ENCODE measurements at regions not wholly inside any gene's neighbourhood (a gene's known extent, or its start where the extent isn't known, plus 50 kb on each side); places are given as distances from the start of the nearest gene placed in this dataset.
A peak's percentile ranks its signal among the peaks of the same experiment; 100 is the strongest.

DNA sequence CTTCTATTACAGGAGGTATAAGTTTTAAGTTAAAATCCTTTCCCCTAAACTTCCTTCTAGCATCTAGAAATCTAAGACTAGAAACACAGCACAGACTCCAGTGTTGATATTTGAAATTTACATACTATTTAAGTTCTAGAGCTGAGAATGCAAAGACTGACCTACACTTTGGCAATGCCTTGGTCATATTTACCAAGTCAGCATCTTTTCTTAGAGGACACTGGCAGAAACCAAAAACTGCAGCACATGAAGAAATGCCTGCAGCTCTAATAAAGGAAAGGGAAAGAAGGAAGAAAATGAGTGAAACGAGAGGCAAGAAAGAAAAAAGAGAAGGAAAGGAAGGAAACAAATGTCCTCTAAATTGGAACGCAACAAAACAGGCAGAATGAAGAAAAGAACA is 443.7 kb upstream of the RASGEF1B start:
- Mint-ChIP-seq H3K4me3 (ENCODE audit: unreplicated experiment) (no peak overlapping the region), H3K4me1 (ENCODE audit: low read depth, unreplicated experiment) (peaks cover 28% of the 10 kb centered on the region), H3K27ac (ENCODE audit: unreplicated experiment) (no peak overlapping the region), H3K36me3 (ENCODE audit: insufficient read depth, unreplicated experiment) (no peaks in the 10 kb centered on the region), H3K27me3 (ENCODE audit: insufficient read depth, unreplicated experiment) (no peaks in the 10 kb centered on the region), H3K9me3 (ENCODE audit: unreplicated experiment) (no peaks in the 10 kb centered on the region)
- no TSS peak for BruUV-seq (replicated peaks)
- no peak overlapping the region for H3K4me3 ChIP-seq (ENCODE audit: low read depth, low read length)
- no peaks in the 10 kb centered on the region for H3K9me3 ChIP-seq
- no peaks in the 10 kb centered on the region for H3K36me3 ChIP-seq (ENCODE audit: control insufficient read depth, insufficient read depth, low read length)
- POLR2A ChIA-PET: no interaction called here
- no peaks in the 10 kb centered on the region for H3K27me3 ChIP-seq (replicated peaks; ENCODE audit: control insufficient read depth, insufficient read depth, low read length)
- CTCF ChIA-PET: no interaction called here
- no peak for DNase-seq
- TF ChIP-seq, protein P1, sequence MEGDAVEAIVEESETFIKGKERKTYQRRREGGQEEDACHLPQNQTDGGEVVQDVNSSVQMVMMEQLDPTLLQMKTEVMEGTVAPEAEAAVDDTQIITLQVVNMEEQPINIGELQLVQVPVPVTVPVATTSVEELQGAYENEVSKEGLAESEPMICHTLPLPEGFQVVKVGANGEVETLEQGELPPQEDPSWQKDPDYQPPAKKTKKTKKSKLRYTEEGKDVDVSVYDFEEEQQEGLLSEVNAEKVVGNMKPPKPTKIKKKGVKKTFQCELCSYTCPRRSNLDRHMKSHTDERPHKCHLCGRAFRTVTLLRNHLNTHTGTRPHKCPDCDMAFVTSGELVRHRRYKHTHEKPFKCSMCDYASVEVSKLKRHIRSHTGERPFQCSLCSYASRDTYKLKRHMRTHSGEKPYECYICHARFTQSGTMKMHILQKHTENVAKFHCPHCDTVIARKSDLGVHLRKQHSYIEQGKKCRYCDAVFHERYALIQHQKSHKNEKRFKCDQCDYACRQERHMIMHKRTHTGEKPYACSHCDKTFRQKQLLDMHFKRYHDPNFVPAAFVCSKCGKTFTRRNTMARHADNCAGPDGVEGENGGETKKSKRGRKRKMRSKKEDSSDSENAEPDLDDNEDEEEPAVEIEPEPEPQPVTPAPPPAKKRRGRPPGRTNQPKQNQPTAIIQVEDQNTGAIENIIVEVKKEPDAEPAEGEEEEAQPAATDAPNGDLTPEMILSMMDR (IDR thresholded peaks at IDR 0.05; ENCODE audit: insufficient read depth in 1 of 2, low read depth in 1 of 2, low read length in 1 of 2, severe bottlenecking in 1 of 2, unreplicated experiment in 1 of 2): no peak
- intact Hi-C loops (cut with micrococcal nuclease; ENCODE audit: unreplicated experiment): loop anchor here (5.0 kb wide), 1 partner anchor 127 kb away; no protein-coding TSS in a partner anchor
- H3K4me1 ChIP-seq: peaks cover 5% of the 10 kb centered on the region

DNA sequence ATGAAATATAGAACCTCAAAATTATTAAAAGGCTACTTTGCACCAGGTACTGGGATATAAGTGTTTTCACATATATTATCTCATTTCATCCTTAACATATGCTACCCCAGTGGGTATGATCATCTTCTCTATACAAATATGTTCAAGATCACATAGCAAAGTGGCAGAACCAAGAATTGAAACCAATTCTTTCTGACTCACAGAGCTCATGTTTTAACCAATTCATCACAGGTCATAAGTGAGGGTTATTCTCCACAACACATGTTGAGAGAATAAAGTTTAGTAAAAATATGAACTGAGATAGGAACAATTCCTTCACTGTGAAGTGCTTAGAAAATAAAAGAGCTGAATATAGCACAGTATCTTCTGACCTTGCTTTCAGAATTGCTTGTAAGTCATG is 442.9 kb upstream of the RASGEF1B start:
- ChIA-PET POLR2A (no interaction called here), CTCF (no interaction called here)
- Mint-ChIP-seq H3K4me1 (ENCODE audit: low read depth, unreplicated experiment) (peaks cover 31% of the 10 kb centered on the region), H3K4me3 (ENCODE audit: unreplicated experiment) (no peak overlapping the region), H3K27ac (ENCODE audit: unreplicated experiment) (no peak overlapping the region), H3K36me3 (ENCODE audit: insufficient read depth, unreplicated experiment) (no peaks in the 10 kb centered on the region), H3K27me3 (ENCODE audit: insufficient read depth, unreplicated experiment) (no peaks in the 10 kb centered on the region), H3K9me3 (ENCODE audit: unreplicated experiment) (no peaks in the 10 kb centered on the region)
- Histone ChIP-seq H3K9me3 (no peaks in the 10 kb centered on the region), H3K36me3 (ENCODE audit: control insufficient read depth, insufficient read depth, low read length) (no peaks in the 10 kb centered on the region), H3K4me1 (peaks cover 7% of the 10 kb centered on the region), H3K27me3 (replicated peaks; ENCODE audit: control insufficient read depth, insufficient read depth, low read length) (no peaks in the 10 kb centered on the region), H3K4me3 (ENCODE audit: low read depth, low read length) (no peak overlapping the region)
- no peak for DNase-seq
- TF ChIP-seq, protein P1 (IDR thresholded peaks at IDR 0.05; ENCODE audit: insufficient read depth in 1 of 2, low read depth in 1 of 2, low read length in 1 of 2, severe bottlenecking in 1 of 2, unreplicated experiment in 1 of 2): no peak
- intact Hi-C loops (cut with micrococcal nuclease; ENCODE audit: unreplicated experiment): loop anchor here (5.0 kb wide), 1 partner anchor 128 kb away; no protein-coding TSS in a partner anchor
- BruUV-seq (replicated peaks): no TSS peak

DNA sequence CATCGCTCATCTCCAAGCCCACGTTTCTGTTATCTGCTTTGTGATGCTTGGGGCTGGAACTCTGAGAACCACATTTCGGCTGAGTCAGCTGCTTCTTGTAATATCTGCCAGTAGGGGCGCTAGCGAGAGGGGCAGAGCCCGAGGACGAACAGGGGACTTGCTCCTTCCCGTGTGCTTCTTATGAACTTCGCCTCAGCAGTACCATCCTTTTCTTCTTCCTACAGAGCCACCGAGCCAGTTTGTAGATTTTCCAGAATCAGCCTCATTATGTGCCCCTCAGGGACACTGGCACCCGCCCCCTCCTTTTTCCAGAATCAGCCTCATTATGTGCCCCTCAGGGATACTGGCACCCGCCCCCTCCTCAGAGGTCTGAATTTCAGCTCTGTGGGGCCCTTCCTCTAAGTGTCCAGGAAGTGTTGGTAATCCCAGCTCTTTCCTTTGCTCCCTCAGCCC is 441.7 kb upstream of the RASGEF1B start:
- ChIA-PET CTCF (interaction anchor here (0.6 to 0.7 kb wide), 2 partner anchors 131 to 443 kb away, joined by 3 read pairs; no protein-coding TSS in a partner anchor), POLR2A (no interaction called here)
- Mint-ChIP-seq H3K27me3 (ENCODE audit: insufficient read depth, unreplicated experiment) (no peaks in the 10 kb centered on the region), H3K4me1 (ENCODE audit: low read depth, unreplicated experiment) (peaks cover 38% of the 10 kb centered on the region), H3K27ac (ENCODE audit: unreplicated experiment) (no peak overlapping the region), H3K9me3 (ENCODE audit: unreplicated experiment) (no peaks in the 10 kb centered on the region), H3K36me3 (ENCODE audit: insufficient read depth, unreplicated experiment) (no peaks in the 10 kb centered on the region), H3K4me3 (ENCODE audit: unreplicated experiment) (no peak overlapping the region)
- Histone ChIP-seq H3K36me3 (ENCODE audit: control insufficient read depth, insufficient read depth, low read length) (no peaks in the 10 kb centered on the region), H3K4me1 (peaks cover 10% of the 10 kb centered on the region), H3K4me3 (ENCODE audit: low read depth, low read length) (no peak overlapping the region), H3K27me3 (replicated peaks; ENCODE audit: control insufficient read depth, insufficient read depth, low read length) (no peaks in the 10 kb centered on the region), H3K9me3 (no peaks in the 10 kb centered on the region)
- BruUV-seq (replicated peaks): no TSS peak
- peak; percentile 57 to 58 for DNase-seq
- TF ChIP-seq, protein P1 (IDR thresholded peaks at IDR 0.05; ENCODE audit: insufficient read depth in 1 of 2, low read depth in 1 of 2, low read length in 1 of 2, severe bottlenecking in 1 of 2, unreplicated experiment in 1 of 2): peak; percentile 30 to 42
- intact Hi-C loops (cut with micrococcal nuclease; ENCODE audit: unreplicated experiment): no loop called here

Measured in Caco-2 (cell line).